Lung (tissue), 11 donors: ENCODE measurements at regions not wholly inside any gene's neighbourhood (a gene's known extent, or its start where the extent isn't known, plus 50 kb on each side); places are given as distances from the start of the nearest gene placed in this dataset.

Source experiments
- ATAC-seq: fragments of 200-7000 bp; cut with Tn5 transposase; one replicate; pipeline ENCODE4 v1.9.1; 2020; ENCODE audit warnings: moderate number of reproducible peaks; ENCODE audit not compliant: insufficient read depth, low FRiP score
- DNase-seq, 3 donors: peaks; one replicate each; pipeline ENCODE4 v3.0.0-alpha.2; 2013 to 2017
- H3K27ac ChIP-seq, 2 donors: one replicate each; pipeline ENCODE4 v1.5.1; 2013; ENCODE audit warnings: mild to moderate bottlenecking in 2 of 2, moderate library complexity in 2 of 2, control low read depth in 1 of 2, inconsistent platforms in 1 of 2, low read depth in 1 of 2, low read length in 1 of 2
- H3K27me3 ChIP-seq, 3 donors: one replicate each; pipeline ENCODE4 v1.5.1; 2013; ENCODE audit warnings: low read length in 2 of 3; ENCODE audit not compliant: control insufficient read depth in 3 of 3, insufficient read depth in 3 of 3
- H3K36me3 ChIP-seq, 4 donors: one replicate each; pipeline ENCODE4 v1.5.1; 2013; ENCODE audit warnings: low read length in 4 of 4, mild to moderate bottlenecking in 1 of 4, moderate library complexity in 1 of 4; ENCODE audit not compliant: control insufficient read depth in 4 of 4, insufficient read depth in 4 of 4
- H3K4me1 ChIP-seq, 5 donors: one replicate each; pipeline ENCODE4 v1.5.1; 2013; ENCODE audit warnings: low read length in 5 of 5, mild to moderate bottlenecking in 2 of 5, moderate library complexity in 1 of 5; ENCODE audit not compliant: control insufficient read depth in 5 of 5, insufficient read depth in 5 of 5
- H3K4me3 ChIP-seq: one replicate; pipeline ENCODE4 v1.5.1; 2013; ENCODE audit warnings: mild to moderate bottlenecking, control low read depth, moderate library complexity
- H3K9ac ChIP-seq, 2 donors: one replicate each; pipeline ENCODE4 v1.5.1; 2013; ENCODE audit warnings: low read length in 2 of 2, control low read depth in 1 of 2; ENCODE audit not compliant: insufficient read depth in 1 of 2
- H3K9me3 ChIP-seq, 4 donors: one replicate each; pipeline ENCODE4 v1.5.1; 2013; ENCODE audit warnings: low read length in 3 of 4, mild to moderate bottlenecking in 1 of 4, moderate library complexity in 1 of 4; ENCODE audit not compliant: control insufficient read depth in 4 of 4, insufficient read depth in 3 of 4
- WGBS, 2 donors: extraction: QIAGEN DNeasy Blood & Tissue Kit; methylation state at CpG; one replicate each; pipeline ENCODE4 v1.1.7; 2013; 5-methylcytosine and 5-hydroxymethylcytosine counted together
- TF ChIP-seq, protein P1 (sequence below): IDR thresholded peaks from 2 replicates; pipeline ENCODE4 v1.5.1; 2012; ENCODE audit warnings: mild to moderate bottlenecking; ENCODE audit errors: control extremely low read depth, extremely low read depth
- donor health status: control.
- donor health status: control.
- donor health status: Bipolar disorder and iron deficiency.
- donor health status: healthy.
- donor health status: DM: yes; HTN: yes; CAD: no.

DNA sequence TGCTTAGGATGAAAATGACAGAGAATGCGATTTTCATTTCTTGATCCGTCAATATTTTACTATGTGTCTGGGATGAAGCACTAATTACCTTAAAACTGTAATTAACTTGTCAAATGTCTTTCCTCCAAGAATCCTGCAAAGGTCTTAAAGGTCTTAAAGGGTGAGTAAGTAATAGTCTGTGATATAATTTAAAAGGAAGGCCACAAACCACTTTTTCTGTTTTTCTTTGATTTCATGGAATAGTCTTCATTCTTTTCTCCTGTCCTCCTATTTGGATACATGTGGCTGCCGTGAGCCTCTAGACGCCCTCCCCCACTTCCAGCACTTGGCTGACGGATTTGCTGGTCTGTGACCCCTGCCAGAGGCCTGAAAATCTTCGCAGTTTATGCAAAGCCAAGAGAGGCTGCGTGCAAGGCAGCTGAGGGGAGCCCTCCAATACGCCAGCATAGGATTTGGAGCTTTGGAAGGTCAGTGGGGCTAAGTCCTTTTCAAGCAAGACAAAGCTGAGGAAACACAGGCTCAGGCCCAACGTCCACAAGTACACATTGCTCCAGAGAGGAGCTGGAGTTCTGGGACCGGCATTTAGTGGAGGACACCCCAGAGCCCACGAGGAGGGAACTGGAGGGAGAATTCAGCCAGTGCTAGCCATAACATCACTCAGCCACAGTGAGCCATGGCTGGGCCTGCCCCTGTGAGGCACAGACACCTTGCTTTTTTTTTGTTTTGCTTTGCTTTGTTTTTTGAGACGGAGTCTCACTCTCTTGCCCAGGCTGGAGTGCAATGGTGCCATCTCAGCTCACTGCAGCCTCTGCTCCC is 382.6 kb downstream of the SMOC2 start:
- Histone ChIP-seq H3K4me3 (no peak overlapping the region), H3K9me3 (peaks cover 0 to 4% (median 0%) of the 10 kb centered on the region in 4 donors), H3K27ac (no peak overlapping the region), H3K27me3 (no peaks in the 10 kb centered on the region), H3K9ac (no peak overlapping the region), H3K4me1 (peaks cover 0 to 14% (median 3%) of the 10 kb centered on the region in 5 donors), H3K36me3 (no peaks in the 10 kb centered on the region)
- WGBS, 2 donors, result 59 to 64% methylated on average over 12 of the region's 12 CpGs
- DNase-seq (peak; percentile 38 to 54 (median 40)), ATAC-seq (no peak)
- TF ChIP-seq, protein P1, sequence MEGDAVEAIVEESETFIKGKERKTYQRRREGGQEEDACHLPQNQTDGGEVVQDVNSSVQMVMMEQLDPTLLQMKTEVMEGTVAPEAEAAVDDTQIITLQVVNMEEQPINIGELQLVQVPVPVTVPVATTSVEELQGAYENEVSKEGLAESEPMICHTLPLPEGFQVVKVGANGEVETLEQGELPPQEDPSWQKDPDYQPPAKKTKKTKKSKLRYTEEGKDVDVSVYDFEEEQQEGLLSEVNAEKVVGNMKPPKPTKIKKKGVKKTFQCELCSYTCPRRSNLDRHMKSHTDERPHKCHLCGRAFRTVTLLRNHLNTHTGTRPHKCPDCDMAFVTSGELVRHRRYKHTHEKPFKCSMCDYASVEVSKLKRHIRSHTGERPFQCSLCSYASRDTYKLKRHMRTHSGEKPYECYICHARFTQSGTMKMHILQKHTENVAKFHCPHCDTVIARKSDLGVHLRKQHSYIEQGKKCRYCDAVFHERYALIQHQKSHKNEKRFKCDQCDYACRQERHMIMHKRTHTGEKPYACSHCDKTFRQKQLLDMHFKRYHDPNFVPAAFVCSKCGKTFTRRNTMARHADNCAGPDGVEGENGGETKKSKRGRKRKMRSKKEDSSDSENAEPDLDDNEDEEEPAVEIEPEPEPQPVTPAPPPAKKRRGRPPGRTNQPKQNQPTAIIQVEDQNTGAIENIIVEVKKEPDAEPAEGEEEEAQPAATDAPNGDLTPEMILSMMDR, result no peak

DNA sequence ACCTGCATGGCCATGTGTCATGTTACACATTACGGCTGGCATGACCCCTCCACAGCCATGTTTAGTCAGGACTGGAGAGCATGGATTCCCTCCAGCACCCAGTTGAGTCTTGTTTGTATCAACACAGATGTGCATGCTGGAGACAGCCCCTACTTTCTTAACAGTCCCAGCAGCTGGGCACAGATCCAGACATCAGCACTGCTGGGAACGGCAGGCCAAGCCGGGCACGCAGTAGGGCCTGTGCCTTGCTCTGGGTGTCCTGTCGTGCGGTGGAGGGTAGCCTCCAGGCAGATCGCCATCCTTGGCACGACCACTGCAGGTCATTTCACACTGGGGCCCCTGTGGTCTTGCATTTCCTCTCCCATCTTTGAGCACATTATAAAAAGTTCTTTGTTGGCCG is 381.4 kb downstream of the SMOC2 start:
- TF ChIP-seq, protein P1, result no peak
- no peak overlapping the region for H3K9ac ChIP-seq
- DNase-seq, result peak in 1 of 3 donors; percentile 27
- WGBS, 2 donors, result 74 to 85% methylated on average over 9 of the region's 9 CpGs
- H3K9me3 ChIP-seq, result peaks cover 0 to 5% (median 3%) of the 10 kb centered on the region in 4 donors
- ATAC-seq, result no peak
- H3K27me3 ChIP-seq, result no peaks in the 10 kb centered on the region
- no peak overlapping the region for H3K4me3 ChIP-seq
- H3K4me1 ChIP-seq, result peaks cover 0 to 8% (median 3%) of the 10 kb centered on the region in 5 donors
- H3K27ac ChIP-seq, result no peak overlapping the region
- H3K36me3 ChIP-seq, result no peaks in the 10 kb centered on the region

DNA sequence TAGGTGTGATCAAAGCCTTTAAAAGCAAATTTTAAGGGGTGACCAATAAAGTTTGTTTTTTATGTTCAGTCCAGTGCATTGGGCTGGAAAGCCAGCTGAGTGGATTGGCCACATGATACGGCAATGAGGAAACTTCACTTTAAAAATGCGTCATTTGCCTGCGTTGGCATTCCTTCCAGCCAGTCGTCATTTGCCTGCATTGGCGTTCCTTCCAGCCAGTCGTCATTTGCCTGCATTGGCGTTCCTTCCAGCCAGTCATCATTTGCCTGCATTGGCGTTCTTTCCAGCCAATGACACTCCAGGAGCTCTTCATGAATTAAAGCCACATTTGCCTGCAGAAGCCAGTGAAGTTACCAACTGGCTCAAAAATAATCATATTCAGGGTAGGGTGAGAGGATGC is 378.6 kb downstream of the SMOC2 start:
- TF ChIP-seq, protein P1, result no peak
- no peak overlapping the region for H3K4me3 ChIP-seq
- H3K36me3 ChIP-seq, result no peaks in the 10 kb centered on the region
- H3K9me3 ChIP-seq, result peaks cover 0 to 11% (median 6%) of the 10 kb centered on the region in 4 donors
- H3K27me3 ChIP-seq, result no peaks in the 10 kb centered on the region
- no peak overlapping the region for H3K27ac ChIP-seq
- ATAC-seq (no peak), DNase-seq (no peak)
- H3K4me1 ChIP-seq, result peaks cover 0 to 7% (median 0%) of the 10 kb centered on the region in 5 donors
- H3K9ac ChIP-seq, result no peak overlapping the region
- 87 to 95% methylated on average over 8 of the region's 8 CpGs for WGBS, 2 donors
